SK-N-SH (cell line): ENCODE measurements at regions not wholly inside any gene's neighbourhood (a gene's known extent, or its start where the extent isn't known, plus 50 kb on each side); places are given as distances from the start of the nearest gene placed in this dataset.

Experiments used
- CTCF ChIA-PET: fragments of 300-600, 350-600 bp; formaldehyde crosslinking; extraction: SDS; loops from one replicate; lab custom pipeline; 2021; lab: Yijun Ruan, JAX
- POLR2A ChIA-PET: fragments of 350-600 bp; sonication (Branson Sonifier 250); formaldehyde crosslinking; extraction: SDS; loops from one replicate; lab custom pipeline; 2020; ENCODE audit warnings: antibody characterized with exemption, inconsistent platforms; lab: Yijun Ruan, JAX
- DNase-seq: peaks from one replicate; pipeline ENCODE4 v3.0.0; 2012
- H2AFZ ChIP-seq: fragments of 200-600 bp; sonication (generic); 2 replicates; pipeline ENCODE4 v1.8.1; 2016; ENCODE audit warnings: antibody characterized with exemption, mild to moderate bottlenecking, low read depth
- H3F3A ChIP-seq: fragments of 200-600 bp; sonication (generic); replicated peaks from 2 replicates; pipeline ENCODE3; 2016; ENCODE audit warnings: antibody characterized with exemption, mild to moderate bottlenecking; ENCODE audit not compliant: insufficient read depth
- H3K27ac ChIP-seq, 2 experiments: fragments of 200-500 bp in 1 of 2; fragments of 200-600 bp in 1 of 2; sonication (Bioruptor generic) in 1 of 2; sonication (generic), shearing (Covaris generic) in 1 of 2; 2 replicates each; pipeline versions ENCODE4 v1.5.1 to v1.6.1; 2014 to 2016; ENCODE audit warnings: low read depth in 2 of 2, inconsistent platforms in 1 of 2, low read length in 1 of 2, mild to moderate bottlenecking in 1 of 2, mixed read lengths in 1 of 2
- H3K27me3 ChIP-seq: fragments of 200-600 bp; sonication (generic), shearing (Covaris generic); 2 replicates; pipeline ENCODE4 v1.6.1; 2016; ENCODE audit warnings: mixed run types; ENCODE audit not compliant: insufficient read depth
- H3K36me3 ChIP-seq, 2 experiments: fragments of 200-500 bp in 1 of 2; fragments of 200-600 bp in 1 of 2; sonication (Bioruptor generic) in 1 of 2; sonication (generic) in 1 of 2; replicated peaks in 1 of 2; 2 replicates each; pipeline versions ENCODE3 to v1.5.1; 2014 to 2016; ENCODE audit warnings: low read length in 1 of 2, mild to moderate bottlenecking in 1 of 2; ENCODE audit not compliant: insufficient read depth in 2 of 2, control insufficient read depth in 1 of 2
- H3K4me1 ChIP-seq, 2 experiments: fragments of 200-500 bp in 1 of 2; fragments of 200-600 bp in 1 of 2; sonication (Bioruptor generic) in 1 of 2; sonication (generic), shearing (Covaris generic) in 1 of 2; 2 replicates each; pipeline versions ENCODE4 v1.5.1 to v1.6.1; 2014 to 2016; ENCODE audit warnings: low read depth in 1 of 2, low read length in 1 of 2, mixed run types in 1 of 2; ENCODE audit not compliant: insufficient read depth in 2 of 2, control insufficient read depth in 1 of 2
- H3K4me2 ChIP-seq: fragments of 200-600 bp; sonication (generic), shearing (Covaris generic); 2 replicates; pipeline ENCODE4 v1.6.1; 2017; ENCODE audit warnings: mixed run types
- H3K4me3 ChIP-seq, 2 experiments: fragments of 200-500 bp in 1 of 2; fragments of 200-600 bp in 1 of 2; sonication (Bioruptor generic) in 1 of 2; sonication (generic), shearing (Covaris generic) in 1 of 2; 2 replicates each; pipeline versions ENCODE4 v1.5.1 to v1.8.1; 2014 to 2016; ENCODE audit warnings: low read depth in 2 of 2, inconsistent platforms in 1 of 2, low read length in 1 of 2, mild to moderate bottlenecking in 1 of 2, mixed read lengths in 1 of 2, moderate library complexity in 1 of 2
- H3K79me2 ChIP-seq: fragments of 200-600 bp; sonication (generic); 2 replicates; pipeline ENCODE4 v1.8.1; 2017; ENCODE audit warnings: mild to moderate bottlenecking; ENCODE audit not compliant: insufficient read depth
- H3K9ac ChIP-seq: fragments of 200-600 bp; sonication (generic); 2 replicates; pipeline ENCODE4 v1.6.1; 2017; ENCODE audit warnings: mixed run types
- H3K9me2 ChIP-seq: fragments of 200-600 bp; sonication (generic); 2 replicates; pipeline ENCODE4 v1.6.1; 2017; ENCODE audit warnings: mixed run types
- H3K9me3 ChIP-seq: fragments of 200-600 bp; sonication (generic); 2 replicates; pipeline ENCODE4 v1.6.1; 2017; ENCODE audit warnings: mixed run types, mild to moderate bottlenecking, moderate library complexity
- H4K20me1 ChIP-seq: fragments of 200-600 bp; sonication (generic); 2 replicates; pipeline ENCODE4 v1.6.1; 2017; ENCODE audit warnings: mild to moderate bottlenecking, mixed run types; ENCODE audit not compliant: insufficient read depth
- ELF1 ChIP-seq: IDR thresholded peaks from 2 replicates; pipeline ENCODE4 v1.4.0; 2012
- EP300 ChIP-seq, 2 experiments: IDR thresholded peaks; 2 replicates each; pipeline versions ENCODE4 v1.4.0 to v1.6.1; 2012; ENCODE audit warnings: borderline replicate concordance in 1 of 2, low read depth in 1 of 2, low read length in 1 of 2
- EZH2phosphoT487 ChIP-seq: fragments of 200-600 bp; sonication (generic); IDR thresholded peaks from 2 replicates; pipeline ENCODE4 v1.6.1; 2017; ENCODE audit warnings: low read depth, mixed run types, mild to moderate bottlenecking, antibody characterized with exemption, moderate library complexity, borderline replicate concordance
- FOXM1 ChIP-seq: IDR thresholded peaks from 2 replicates; pipeline ENCODE4 v1.4.0; 2012; ENCODE audit warnings: low read depth, mild to moderate bottlenecking
- MAX ChIP-seq: IDR thresholded peaks from 2 replicates; pipeline ENCODE4 v1.4.0; 2012; ENCODE audit warnings: low read depth
- MXI1 ChIP-seq: IDR thresholded peaks from 2 replicates; pipeline ENCODE4 v1.6.1; 2012; ENCODE audit warnings: mild to moderate bottlenecking, low read depth, low read length, improper control_type of control experiment
- POLR2AphosphoS5 ChIP-seq: IDR thresholded peaks from 2 replicates; pipeline ENCODE4 v1.6.1; 2012; ENCODE audit warnings: low read depth, low read length
- RFX5 ChIP-seq: IDR thresholded peaks from 2 replicates; pipeline ENCODE4 v1.6.1; 2012; ENCODE audit warnings: mild to moderate bottlenecking, improper control_type of control experiment, low read length
- SIN3A ChIP-seq: IDR thresholded peaks from 2 replicates; pipeline ENCODE4 v1.6.1; 2012; ENCODE audit warnings: low read depth, mild to moderate bottlenecking, low read length, moderate library complexity, borderline replicate concordance
- TCF12 ChIP-seq: IDR thresholded peaks from 2 replicates; pipeline ENCODE4 v1.4.0; 2012
- TEAD4 ChIP-seq: IDR thresholded peaks from 2 replicates; pipeline ENCODE4 v1.4.0; 2012; ENCODE audit warnings: mild to moderate bottlenecking, borderline replicate concordance; ENCODE audit not compliant: insufficient read depth
- ZBTB33 ChIP-seq: IDR thresholded peaks from 2 replicates; pipeline ENCODE4 v1.4.0; 2012; ENCODE audit warnings: low read depth, borderline replicate concordance
- WGBS: methylation state at CpG from one replicate; pipeline ENCODE4 v1.1.6; 2017; ENCODE audit warnings: low lambda C conversion rate; 5-methylcytosine and 5-hydroxymethylcytosine counted together
- TF ChIP-seq, protein P1 (sequence below): fragments of 150-350 bp; IDR thresholded peaks from 2 replicates; pipeline ENCODE4 v1.6.1; 2016; ENCODE audit warnings: mild to moderate bottlenecking, low read depth, low read length
- TF ChIP-seq, protein P2 (sequence below): IDR thresholded peaks from 2 replicates; pipeline ENCODE4 v1.6.1; 2012; ENCODE audit warnings: mild to moderate bottlenecking, low read depth, low read length, moderate library complexity

DNA sequence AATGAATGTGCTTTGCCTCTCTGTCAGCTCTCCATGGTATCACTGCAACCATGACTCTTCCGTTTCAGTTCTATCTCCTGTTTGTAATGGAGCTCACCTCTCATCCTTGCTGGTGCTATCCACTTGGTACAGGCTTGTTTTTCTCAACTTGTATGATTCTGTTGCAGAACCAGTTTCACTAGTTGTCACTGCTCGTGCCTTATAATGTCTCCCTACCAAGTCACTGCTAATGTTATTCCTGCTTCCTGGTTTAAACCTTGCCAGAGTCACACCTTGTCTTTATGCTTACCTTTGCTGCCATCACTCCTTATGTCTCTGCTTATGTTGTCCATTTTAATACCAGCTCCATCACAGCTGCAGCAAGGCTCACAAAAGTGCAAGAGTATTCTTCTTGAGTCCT lies 1191.0 kb upstream of the LRRTM1 start (continued):
- TF ChIP-seq, protein P1, sequence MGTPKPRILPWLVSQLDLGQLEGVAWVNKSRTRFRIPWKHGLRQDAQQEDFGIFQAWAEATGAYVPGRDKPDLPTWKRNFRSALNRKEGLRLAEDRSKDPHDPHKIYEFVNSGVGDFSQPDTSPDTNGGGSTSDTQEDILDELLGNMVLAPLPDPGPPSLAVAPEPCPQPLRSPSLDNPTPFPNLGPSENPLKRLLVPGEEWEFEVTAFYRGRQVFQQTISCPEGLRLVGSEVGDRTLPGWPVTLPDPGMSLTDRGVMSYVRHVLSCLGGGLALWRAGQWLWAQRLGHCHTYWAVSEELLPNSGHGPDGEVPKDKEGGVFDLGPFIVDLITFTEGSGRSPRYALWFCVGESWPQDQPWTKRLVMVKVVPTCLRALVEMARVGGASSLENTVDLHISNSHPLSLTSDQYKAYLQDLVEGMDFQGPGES: no peak
- TF ChIP-seq POLR2AphosphoS5 (no peak), MAX (no peak), MXI1 (no peak)
- TF ChIP-seq, protein P2, sequence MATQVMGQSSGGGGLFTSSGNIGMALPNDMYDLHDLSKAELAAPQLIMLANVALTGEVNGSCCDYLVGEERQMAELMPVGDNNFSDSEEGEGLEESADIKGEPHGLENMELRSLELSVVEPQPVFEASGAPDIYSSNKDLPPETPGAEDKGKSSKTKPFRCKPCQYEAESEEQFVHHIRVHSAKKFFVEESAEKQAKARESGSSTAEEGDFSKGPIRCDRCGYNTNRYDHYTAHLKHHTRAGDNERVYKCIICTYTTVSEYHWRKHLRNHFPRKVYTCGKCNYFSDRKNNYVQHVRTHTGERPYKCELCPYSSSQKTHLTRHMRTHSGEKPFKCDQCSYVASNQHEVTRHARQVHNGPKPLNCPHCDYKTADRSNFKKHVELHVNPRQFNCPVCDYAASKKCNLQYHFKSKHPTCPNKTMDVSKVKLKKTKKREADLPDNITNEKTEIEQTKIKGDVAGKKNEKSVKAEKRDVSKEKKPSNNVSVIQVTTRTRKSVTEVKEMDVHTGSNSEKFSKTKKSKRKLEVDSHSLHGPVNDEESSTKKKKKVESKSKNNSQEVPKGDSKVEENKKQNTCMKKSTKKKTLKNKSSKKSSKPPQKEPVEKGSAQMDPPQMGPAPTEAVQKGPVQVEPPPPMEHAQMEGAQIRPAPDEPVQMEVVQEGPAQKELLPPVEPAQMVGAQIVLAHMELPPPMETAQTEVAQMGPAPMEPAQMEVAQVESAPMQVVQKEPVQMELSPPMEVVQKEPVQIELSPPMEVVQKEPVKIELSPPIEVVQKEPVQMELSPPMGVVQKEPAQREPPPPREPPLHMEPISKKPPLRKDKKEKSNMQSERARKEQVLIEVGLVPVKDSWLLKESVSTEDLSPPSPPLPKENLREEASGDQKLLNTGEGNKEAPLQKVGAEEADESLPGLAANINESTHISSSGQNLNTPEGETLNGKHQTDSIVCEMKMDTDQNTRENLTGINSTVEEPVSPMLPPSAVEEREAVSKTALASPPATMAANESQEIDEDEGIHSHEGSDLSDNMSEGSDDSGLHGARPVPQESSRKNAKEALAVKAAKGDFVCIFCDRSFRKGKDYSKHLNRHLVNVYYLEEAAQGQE: no peak

- Histone ChIP-seq H2AFZ (no peak overlapping the region), H3K4me2 (no peak overlapping the region), H3K27ac (no peak overlapping the region)
- TF ChIP-seq MAX: no peak
- TF ChIP-seq ZBTB33: no peak
- TF ChIP-seq FOXM1: no peak
- TF ChIP-seq TCF12: no peak
- TF ChIP-seq SIN3A: no peak
- no peak for TF ChIP-seq ELF1
- TF ChIP-seq TEAD4: no peak
- no peak for TF ChIP-seq EP300 (IDR thresholded peaks at IDR 0.05; ENCODE audit: borderline replicate concordance in 1 of 2, low read depth in 1 of 2, low read length in 1 of 2)
- no peak for TF ChIP-seq EZH2phosphoT487
- TF ChIP-seq, protein P2: no peak
- no peak for TF ChIP-seq RFX5
- TF ChIP-seq, all 33 proteins: peak for 0
- Histone ChIP-seq H3K9ac (no peak overlapping the region), H3K9me2 (0 out of 2 replicates have a peak, but pooled peaks cover 4% of the 10 kb centered on the region), H3K4me3 (no peak overlapping the region), H4K20me1 (no peaks in the 10 kb centered on the region), H3K79me2 (no peaks in the 10 kb centered on the region), H3K9me3 (no peaks in the 10 kb centered on the region), H3K36me3 (no peaks in the 10 kb centered on the region), H3F3A (no peaks in the 10 kb centered on the region), H3K4me1 (no peaks in the 10 kb centered on the region; a peak in 1 of 4 replicates), H3K27me3 (no peaks in the 10 kb centered on the region)
- ChIA-PET CTCF (no interaction called here), POLR2A (no interaction called here)
- no peak for DNase-seq
- WGBS: 0% methylated on average over 4 of the region's 4 CpGs
These were observed 1178.7 kb upstream of the LRRTM1 start for GRCh38 chr2:81483254-81483653.
